HEK293 (cell line): ENCODE measurements at regions not wholly inside any gene's neighbourhood (a gene's known extent, or its start where the extent isn't known, plus 50 kb on each side); places are given as distances from the start of the nearest gene placed in this dataset.

Experiments used
- KLF8 ChIP-seq: fragments of 450-650 bp; formaldehyde crosslinking; IDR thresholded peaks from 2 replicates; pipeline ENCODE4 v1.5.1; 2016; ENCODE audit warnings: missing biosample characterization, missing genetic modification characterization
- ZBTB1 ChIP-seq: fragments of 450-650 bp; formaldehyde crosslinking; IDR thresholded peaks from 2 replicates; pipeline ENCODE4 v1.5.1; 2016; ENCODE audit warnings: missing biosample characterization, missing genetic modification characterization
- ZNF621 ChIP-seq: fragments of 450-650 bp; formaldehyde crosslinking; IDR thresholded peaks from 2 replicates; pipeline ENCODE4 v1.5.1; 2017; ENCODE audit warnings: missing biosample characterization, missing genetic modification characterization
- ZNF670 ChIP-seq: fragments of 450-650 bp; formaldehyde crosslinking; IDR thresholded peaks from 2 replicates; pipeline ENCODE4 v1.5.1; 2016; ENCODE audit warnings: missing biosample characterization, missing genetic modification characterization, low read depth
- TF ChIP-seq, protein P1 (sequence below): fragments of 450-650 bp; formaldehyde crosslinking; IDR thresholded peaks from 2 replicates; pipeline ENCODE4 v1.5.1; 2016; ENCODE audit warnings: missing biosample characterization, missing genetic modification characterization
- TF ChIP-seq, protein P2 (sequence below): fragments of 450-650 bp; formaldehyde crosslinking; IDR thresholded peaks from 2 replicates; pipeline ENCODE4 v1.5.1; 2016; ENCODE audit warnings: missing biosample characterization, missing genetic modification characterization
- TF ChIP-seq, protein P3 (sequence below): fragments of 450-650 bp; formaldehyde crosslinking; conservative IDR thresholded peaks from 2 replicates; pipeline ENCODE4 v1.5.1; 2016; ENCODE audit warnings: low read depth, missing biosample characterization, missing genetic modification characterization
- TF ChIP-seq, protein P4 (sequence below): fragments of 450-650 bp; formaldehyde crosslinking; IDR thresholded peaks from 2 replicates; pipeline ENCODE4 v1.5.1; 2016; ENCODE audit warnings: missing biosample characterization, missing genetic modification characterization

DNA sequence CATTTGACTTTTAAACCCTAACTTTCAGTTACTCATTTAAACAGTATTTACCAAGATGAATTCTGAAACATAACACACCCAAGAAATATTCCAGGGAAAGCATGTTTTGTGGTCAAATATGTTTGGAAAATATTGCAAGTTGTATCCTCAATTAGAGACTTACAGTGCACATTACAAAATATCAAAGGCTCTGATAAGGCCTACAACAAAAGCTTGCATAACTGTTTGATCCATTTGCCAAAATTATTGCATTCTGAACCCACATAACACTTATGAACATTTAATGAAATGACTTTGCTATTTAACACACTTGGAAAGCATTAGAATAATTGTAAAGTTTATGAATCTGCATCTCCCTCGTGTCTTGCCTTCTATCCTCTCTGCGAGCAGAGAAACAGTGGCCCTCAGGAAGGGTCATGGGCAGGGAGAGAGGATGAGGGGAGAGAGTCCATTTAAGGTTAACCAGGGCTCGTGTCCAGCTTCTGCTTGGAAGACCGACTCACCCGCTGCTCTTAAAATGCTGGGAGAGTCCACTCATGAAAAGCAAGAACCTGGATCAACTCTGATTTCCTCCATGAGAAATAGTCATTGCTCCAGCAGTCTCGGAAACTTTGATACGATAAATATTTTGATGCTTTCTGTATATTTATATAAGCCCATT is 408.2 kb upstream of the ZMIZ1 start:
- TF ChIP-seq KLF8 (tag by site-specific recombination) (no peak), ZNF670 (tag by site-specific recombination) (no peak), ZBTB1 (no peak), ZNF621 (tag by site-specific recombination) (no peak)
- TF ChIP-seq, protein P1, sequence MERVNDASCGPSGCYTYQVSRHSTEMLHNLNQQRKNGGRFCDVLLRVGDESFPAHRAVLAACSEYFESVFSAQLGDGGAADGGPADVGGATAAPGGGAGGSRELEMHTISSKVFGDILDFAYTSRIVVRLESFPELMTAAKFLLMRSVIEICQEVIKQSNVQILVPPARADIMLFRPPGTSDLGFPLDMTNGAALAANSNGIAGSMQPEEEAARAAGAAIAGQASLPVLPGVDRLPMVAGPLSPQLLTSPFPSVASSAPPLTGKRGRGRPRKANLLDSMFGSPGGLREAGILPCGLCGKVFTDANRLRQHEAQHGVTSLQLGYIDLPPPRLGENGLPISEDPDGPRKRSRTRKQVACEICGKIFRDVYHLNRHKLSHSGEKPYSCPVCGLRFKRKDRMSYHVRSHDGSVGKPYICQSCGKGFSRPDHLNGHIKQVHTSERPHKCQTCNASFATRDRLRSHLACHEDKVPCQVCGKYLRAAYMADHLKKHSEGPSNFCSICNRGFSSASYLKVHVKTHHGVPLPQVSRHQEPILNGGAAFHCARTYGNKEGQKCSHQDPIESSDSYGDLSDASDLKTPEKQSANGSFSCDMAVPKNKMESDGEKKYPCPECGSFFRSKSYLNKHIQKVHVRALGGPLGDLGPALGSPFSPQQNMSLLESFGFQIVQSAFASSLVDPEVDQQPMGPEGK (tag by site-specific recombination) = no peak
- TF ChIP-seq, protein P2, sequence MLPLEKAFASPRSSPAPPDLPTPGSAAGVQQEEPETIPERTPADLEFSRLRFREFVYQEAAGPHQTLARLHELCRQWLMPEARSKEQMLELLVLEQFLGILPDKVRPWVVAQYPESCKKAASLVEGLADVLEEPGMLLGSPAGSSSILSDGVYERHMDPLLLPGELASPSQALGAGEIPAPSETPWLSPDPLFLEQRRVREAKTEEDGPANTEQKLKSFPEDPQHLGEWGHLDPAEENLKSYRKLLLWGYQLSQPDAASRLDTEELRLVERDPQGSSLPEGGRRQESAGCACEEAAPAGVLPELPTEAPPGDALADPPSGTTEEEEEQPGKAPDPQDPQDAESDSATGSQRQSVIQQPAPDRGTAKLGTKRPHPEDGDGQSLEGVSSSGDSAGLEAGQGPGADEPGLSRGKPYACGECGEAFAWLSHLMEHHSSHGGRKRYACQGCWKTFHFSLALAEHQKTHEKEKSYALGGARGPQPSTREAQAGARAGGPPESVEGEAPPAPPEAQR (tag by site-specific recombination) = no peak
- TF ChIP-seq, protein P3, sequence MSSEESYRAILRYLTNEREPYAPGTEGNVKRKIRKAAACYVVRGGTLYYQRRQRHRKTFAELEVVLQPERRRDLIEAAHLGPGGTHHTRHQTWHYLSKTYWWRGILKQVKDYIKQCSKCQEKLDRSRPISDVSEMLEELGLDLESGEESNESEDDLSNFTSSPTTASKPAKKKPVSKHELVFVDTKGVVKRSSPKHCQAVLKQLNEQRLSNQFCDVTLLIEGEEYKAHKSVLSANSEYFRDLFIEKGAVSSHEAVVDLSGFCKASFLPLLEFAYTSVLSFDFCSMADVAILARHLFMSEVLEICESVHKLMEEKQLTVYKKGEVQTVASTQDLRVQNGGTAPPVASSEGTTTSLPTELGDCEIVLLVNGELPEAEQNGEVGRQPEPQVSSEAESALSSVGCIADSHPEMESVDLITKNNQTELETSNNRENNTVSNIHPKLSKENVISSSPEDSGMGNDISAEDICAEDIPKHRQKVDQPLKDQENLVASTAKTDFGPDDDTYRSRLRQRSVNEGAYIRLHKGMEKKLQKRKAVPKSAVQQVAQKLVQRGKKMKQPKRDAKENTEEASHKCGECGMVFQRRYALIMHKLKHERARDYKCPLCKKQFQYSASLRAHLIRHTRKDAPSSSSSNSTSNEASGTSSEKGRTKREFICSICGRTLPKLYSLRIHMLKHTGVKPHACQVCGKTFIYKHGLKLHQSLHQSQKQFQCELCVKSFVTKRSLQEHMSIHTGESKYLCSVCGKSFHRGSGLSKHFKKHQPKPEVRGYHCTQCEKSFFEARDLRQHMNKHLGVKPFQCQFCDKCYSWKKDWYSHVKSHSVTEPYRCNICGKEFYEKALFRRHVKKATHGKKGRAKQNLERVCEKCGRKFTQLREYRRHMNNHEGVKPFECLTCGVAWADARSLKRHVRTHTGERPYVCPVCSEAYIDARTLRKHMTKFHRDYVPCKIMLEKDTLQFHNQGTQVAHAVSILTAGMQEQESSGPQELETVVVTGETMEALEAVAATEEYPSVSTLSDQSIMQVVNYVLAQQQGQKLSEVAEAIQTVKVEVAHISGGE (tag by site-specific recombination) = no peak
- TF ChIP-seq, protein P4, sequence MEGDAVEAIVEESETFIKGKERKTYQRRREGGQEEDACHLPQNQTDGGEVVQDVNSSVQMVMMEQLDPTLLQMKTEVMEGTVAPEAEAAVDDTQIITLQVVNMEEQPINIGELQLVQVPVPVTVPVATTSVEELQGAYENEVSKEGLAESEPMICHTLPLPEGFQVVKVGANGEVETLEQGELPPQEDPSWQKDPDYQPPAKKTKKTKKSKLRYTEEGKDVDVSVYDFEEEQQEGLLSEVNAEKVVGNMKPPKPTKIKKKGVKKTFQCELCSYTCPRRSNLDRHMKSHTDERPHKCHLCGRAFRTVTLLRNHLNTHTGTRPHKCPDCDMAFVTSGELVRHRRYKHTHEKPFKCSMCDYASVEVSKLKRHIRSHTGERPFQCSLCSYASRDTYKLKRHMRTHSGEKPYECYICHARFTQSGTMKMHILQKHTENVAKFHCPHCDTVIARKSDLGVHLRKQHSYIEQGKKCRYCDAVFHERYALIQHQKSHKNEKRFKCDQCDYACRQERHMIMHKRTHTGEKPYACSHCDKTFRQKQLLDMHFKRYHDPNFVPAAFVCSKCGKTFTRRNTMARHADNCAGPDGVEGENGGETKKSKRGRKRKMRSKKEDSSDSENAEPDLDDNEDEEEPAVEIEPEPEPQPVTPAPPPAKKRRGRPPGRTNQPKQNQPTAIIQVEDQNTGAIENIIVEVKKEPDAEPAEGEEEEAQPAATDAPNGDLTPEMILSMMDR (tag by site-specific recombination) = no peak
